ENCODE measurements at regions not wholly inside any gene's neighbourhood (a gene's known extent, or its start where the extent isn't known, plus 50 kb on each side); places are given as distances from the start of the nearest gene placed in this dataset.
A peak's percentile ranks its signal among the peaks of the same experiment; 100 is the strongest.

GRCh38 chr11:128200467-128200866 is 386.9 kb downstream of the ETS1 start:
- ATAC-seq, result no peak
- TF ChIP-seq ZNF70 (CRISPR knock-in tag; IDR thresholded peaks at IDR 0.05) (no peak), ISL1 (CRISPR knock-in tag; IDR thresholded peaks at IDR 0.05) (no peak)

DNA sequence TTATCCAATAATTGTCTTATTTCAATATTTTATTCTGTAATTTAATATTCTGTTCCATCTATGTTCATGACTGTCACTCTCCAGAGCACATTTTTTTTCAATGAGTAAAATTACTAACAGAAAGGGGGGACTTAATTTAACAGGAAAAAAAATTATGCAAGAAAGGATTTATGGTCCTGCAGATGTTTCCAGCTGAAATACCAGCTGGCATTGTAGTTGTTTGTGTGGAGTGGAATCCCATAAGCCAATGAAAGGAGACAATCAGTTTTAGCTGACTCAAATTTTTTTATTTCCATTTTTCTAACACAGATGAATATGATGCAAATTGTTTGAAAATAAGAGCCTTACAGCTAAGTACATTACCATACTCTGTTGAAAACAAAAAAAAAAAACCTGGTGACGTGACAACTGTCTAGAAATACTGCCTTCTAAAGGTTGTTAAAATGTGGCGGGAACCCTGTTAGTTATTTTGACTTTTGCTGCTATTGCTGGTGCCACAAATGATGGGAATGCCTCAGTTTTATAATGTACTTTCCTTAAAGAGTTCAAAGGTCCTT is 389.1 kb downstream of the ETS1 start:
- no peak for ATAC-seq
- no peak for TF ChIP-seq ESRRG (CRISPR knock-in tag; IDR thresholded peaks at IDR 0.05)
- TF ChIP-seq PATZ1 (CRISPR knock-in tag; IDR thresholded peaks at IDR 0.05; ENCODE audit: borderline replicate concordance), result no peak
- no peak for TF ChIP-seq RARB (CRISPR knock-in tag; IDR thresholded peaks at IDR 0.05)
- TF ChIP-seq ZNF565 (CRISPR knock-in tag; conservative IDR thresholded peaks at IDR 0.05; ENCODE audit: low read depth), result no peak

DNA sequence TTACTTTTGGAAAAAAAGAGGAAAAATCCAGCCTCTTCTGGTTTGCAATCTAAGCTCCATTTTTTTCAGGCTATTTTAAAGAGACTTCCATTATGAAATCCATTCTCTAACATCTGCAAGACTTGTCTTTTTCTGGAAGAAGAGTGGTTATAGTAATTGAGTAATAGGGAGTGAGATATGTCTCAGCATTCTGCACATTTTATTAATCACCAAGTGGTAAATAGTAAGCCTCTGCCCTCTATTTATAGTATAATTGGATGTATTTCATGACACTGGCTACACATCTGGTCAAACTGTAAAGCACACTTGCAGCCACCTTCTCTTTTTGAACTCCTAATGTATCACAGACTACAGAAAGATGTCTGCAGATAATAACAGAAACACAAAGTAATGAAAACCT is 391.1 kb downstream of the ETS1 start:
- TF ChIP-seq ZNF70 (CRISPR knock-in tag; IDR thresholded peaks at IDR 0.05), result 0 out of 2 replicates have a peak, but pooled peaks have one; percentile 21
- no peak for TF ChIP-seq BACH2 (CRISPR knock-in tag; IDR thresholded peaks at IDR 0.05; ENCODE audit: borderline replicate concordance)
- no peak for ATAC-seq

DNA sequence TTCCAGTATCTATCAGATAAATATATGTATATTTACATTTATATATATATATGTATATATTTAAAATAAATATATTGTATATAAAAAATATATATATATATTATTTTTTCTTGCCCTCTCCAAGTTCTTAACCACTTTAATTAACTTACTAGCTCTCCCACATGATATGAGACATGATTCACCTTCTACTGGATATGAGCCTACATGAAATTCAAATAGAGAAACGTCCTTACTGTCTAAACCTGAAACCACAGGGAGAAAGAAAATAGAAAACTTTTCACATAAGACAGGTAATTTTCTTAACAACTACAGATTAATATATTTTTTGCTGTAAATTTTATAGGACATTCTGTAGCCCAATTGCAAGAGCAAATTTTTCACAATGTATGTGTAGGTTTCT is 391.6 kb downstream of the ETS1 start:
- TF ChIP-seq ZFP30 (CRISPR knock-in tag; IDR thresholded peaks at IDR 0.05), result no peak
- TF ChIP-seq RARB (CRISPR knock-in tag; IDR thresholded peaks at IDR 0.05), result no peak
- TF ChIP-seq PPARA (CRISPR knock-in tag; IDR thresholded peaks at IDR 0.05; ENCODE audit: borderline replicate concordance), result no peak
- no peak for TF ChIP-seq ZC3H10 (CRISPR knock-in tag; IDR thresholded peaks at IDR 0.05)
- no peak for TF ChIP-seq OSR1 (CRISPR knock-in tag; IDR thresholded peaks at IDR 0.05)
- TF ChIP-seq ARNTL (CRISPR knock-in tag; IDR thresholded peaks at IDR 0.05; ENCODE audit: borderline replicate concordance, low read depth), result no peak
- no peak for TF ChIP-seq ISL1 (CRISPR knock-in tag; IDR thresholded peaks at IDR 0.05)
- TF ChIP-seq ESRRG (CRISPR knock-in tag; IDR thresholded peaks at IDR 0.05), result no peak
- no peak for TF ChIP-seq ZNF70 (CRISPR knock-in tag; IDR thresholded peaks at IDR 0.05)
- no peak for TF ChIP-seq SNAI2 (CRISPR knock-in tag; IDR thresholded peaks at IDR 0.05)
- TF ChIP-seq PATZ1 (CRISPR knock-in tag; IDR thresholded peaks at IDR 0.05; ENCODE audit: borderline replicate concordance), result no peak
- no peak for TF ChIP-seq BACH2 (CRISPR knock-in tag; IDR thresholded peaks at IDR 0.05; ENCODE audit: borderline replicate concordance)
- TF ChIP-seq TOX (CRISPR knock-in tag; IDR thresholded peaks at IDR 0.05; ENCODE audit: borderline replicate concordance), result no peak
- TF ChIP-seq ZNF8 (CRISPR knock-in tag; IDR thresholded peaks at IDR 0.05), result no peak
- TF ChIP-seq TCF4 (CRISPR knock-in tag; IDR thresholded peaks at IDR 0.05; ENCODE audit: borderline replicate concordance), result no peak
- TF ChIP-seq CSDC2 (CRISPR knock-in tag; IDR thresholded peaks at IDR 0.05), result no peak
- TF ChIP-seq ZNF565 (CRISPR knock-in tag; conservative IDR thresholded peaks at IDR 0.05; ENCODE audit: low read depth), result no peak
- TF ChIP-seq ZFP3 (CRISPR knock-in tag; IDR thresholded peaks at IDR 0.05), result no peak

GRCh38 chr11:128195057-128195751 is 392.2 kb downstream of the ETS1 start:
- TF ChIP-seq ZNF8 (CRISPR knock-in tag; IDR thresholded peaks at IDR 0.05) (no peak), ZC3H10 (CRISPR knock-in tag; IDR thresholded peaks at IDR 0.05) (no peak), ZFP3 (CRISPR knock-in tag; IDR thresholded peaks at IDR 0.05) (no peak), ISL1 (CRISPR knock-in tag; IDR thresholded peaks at IDR 0.05) (no peak), CSDC2 (CRISPR knock-in tag; IDR thresholded peaks at IDR 0.05) (no peak), ZNF565 (CRISPR knock-in tag; conservative IDR thresholded peaks at IDR 0.05; ENCODE audit: low read depth) (no peak), POU6F1 (CRISPR knock-in tag; IDR thresholded peaks at IDR 0.05; ENCODE audit: borderline replicate concordance, low read depth) (no peak), TOX (CRISPR knock-in tag; IDR thresholded peaks at IDR 0.05; ENCODE audit: borderline replicate concordance) (no peak), PPARA (CRISPR knock-in tag; IDR thresholded peaks at IDR 0.05; ENCODE audit: borderline replicate concordance) (no peak), SNAI2 (CRISPR knock-in tag; IDR thresholded peaks at IDR 0.05) (no peak), BACH2 (CRISPR knock-in tag; IDR thresholded peaks at IDR 0.05; ENCODE audit: borderline replicate concordance) (no peak), TCF4 (CRISPR knock-in tag; IDR thresholded peaks at IDR 0.05; ENCODE audit: borderline replicate concordance) (no peak)
- ATAC-seq, result no peak

More for the DNA sequence above, 391.6 kb downstream of the ETS1 start:
- ATAC-seq, result no peak
